Kidney epithelial cell (primary cell): ENCODE measurements at regions not wholly inside any gene's neighbourhood (a gene's known extent, or its start where the extent isn't known, plus 50 kb on each side); places are given as distances from the start of the nearest gene placed in this dataset.

Source experiments
- DNase-seq: peaks from one replicate; pipeline ENCODE4 v3.0.0-alpha.2; 2010; ENCODE audit warnings: low read depth
- H3K27me3 ChIP-seq: 2 replicates; pipeline ENCODE4 v1.6.0; 2011; ENCODE audit warnings: low read length; ENCODE audit not compliant: control insufficient read depth, insufficient read depth
- H3K36me3 ChIP-seq: 2 replicates; pipeline ENCODE4 v1.5.1; 2011; ENCODE audit warnings: low read length; ENCODE audit not compliant: control insufficient read depth, insufficient read depth
- H3K4me3 ChIP-seq: 2 replicates; pipeline ENCODE4 v1.5.1; 2011; ENCODE audit warnings: low read depth, mild to moderate bottlenecking, control low read depth, low read length
- TF ChIP-seq, protein P1 (sequence below): IDR thresholded peaks from 2 replicates; pipeline ENCODE4 v1.5.1; 2011; ENCODE audit warnings: mild to moderate bottlenecking, moderate library complexity, low read length, control low read depth, inconsistent platforms; ENCODE audit not compliant: insufficient read depth, poor library complexity, severe bottlenecking

DNA sequence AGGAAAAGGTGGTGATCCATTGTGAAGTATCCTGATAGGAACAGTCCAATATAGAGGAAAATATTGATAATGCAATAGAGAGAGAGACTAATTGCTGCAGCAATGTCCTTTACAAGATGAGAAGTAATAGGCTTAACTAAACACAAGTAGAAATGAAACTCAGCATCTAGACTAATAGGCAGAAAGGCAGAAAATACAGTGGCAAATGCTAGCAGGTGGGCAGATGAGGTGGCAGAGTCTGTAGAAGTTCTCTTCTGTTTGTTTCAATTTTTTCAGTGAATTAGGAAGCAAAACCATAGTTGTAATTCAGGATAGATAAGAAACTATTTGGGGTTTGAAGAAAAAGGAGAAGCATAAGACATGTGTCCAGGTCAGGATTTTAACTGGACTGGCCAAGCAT is 236.7 kb upstream of the HS3ST5 start:
- no peaks in the 10 kb centered on the region for H3K27me3 ChIP-seq
- TF ChIP-seq, protein P1, sequence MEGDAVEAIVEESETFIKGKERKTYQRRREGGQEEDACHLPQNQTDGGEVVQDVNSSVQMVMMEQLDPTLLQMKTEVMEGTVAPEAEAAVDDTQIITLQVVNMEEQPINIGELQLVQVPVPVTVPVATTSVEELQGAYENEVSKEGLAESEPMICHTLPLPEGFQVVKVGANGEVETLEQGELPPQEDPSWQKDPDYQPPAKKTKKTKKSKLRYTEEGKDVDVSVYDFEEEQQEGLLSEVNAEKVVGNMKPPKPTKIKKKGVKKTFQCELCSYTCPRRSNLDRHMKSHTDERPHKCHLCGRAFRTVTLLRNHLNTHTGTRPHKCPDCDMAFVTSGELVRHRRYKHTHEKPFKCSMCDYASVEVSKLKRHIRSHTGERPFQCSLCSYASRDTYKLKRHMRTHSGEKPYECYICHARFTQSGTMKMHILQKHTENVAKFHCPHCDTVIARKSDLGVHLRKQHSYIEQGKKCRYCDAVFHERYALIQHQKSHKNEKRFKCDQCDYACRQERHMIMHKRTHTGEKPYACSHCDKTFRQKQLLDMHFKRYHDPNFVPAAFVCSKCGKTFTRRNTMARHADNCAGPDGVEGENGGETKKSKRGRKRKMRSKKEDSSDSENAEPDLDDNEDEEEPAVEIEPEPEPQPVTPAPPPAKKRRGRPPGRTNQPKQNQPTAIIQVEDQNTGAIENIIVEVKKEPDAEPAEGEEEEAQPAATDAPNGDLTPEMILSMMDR = no peak
- no peak for DNase-seq
- no peaks in the 10 kb centered on the region for H3K36me3 ChIP-seq
- no peak overlapping the region for H3K4me3 ChIP-seq

- H3K27me3 ChIP-seq = no peaks in the 10 kb centered on the region
- no peak for DNase-seq
- no peak overlapping the region for H3K4me3 ChIP-seq
- TF ChIP-seq, protein P1 = no peak
- H3K36me3 ChIP-seq = no peaks in the 10 kb centered on the region
These were observed 234.3 kb upstream of the HS3ST5 start for GRCh38 chr6:114577109-114577508.

- Histone ChIP-seq H3K4me3 (no peak overlapping the region), H3K27me3 (no peaks in the 10 kb centered on the region), H3K36me3 (no peaks in the 10 kb centered on the region)
- no peak for DNase-seq
- TF ChIP-seq, protein P1 = no peak
These were observed 233.5 kb upstream of the HS3ST5 start for GRCh38 chr6:114576330-114576729.

GRCh38 chr6:114569669-114570068 is 226.8 kb upstream of the HS3ST5 start:
- no peak overlapping the region for H3K4me3 ChIP-seq
- TF ChIP-seq, protein P1 = no peak

GRCh38 chr6:114564302-114564933 is 221.6 kb upstream of the HS3ST5 start:
- H3K36me3 ChIP-seq = no peaks in the 10 kb centered on the region
- H3K4me3 ChIP-seq = no peak overlapping the region
- DNase-seq = no peak
- H3K27me3 ChIP-seq = no peaks in the 10 kb centered on the region
- TF ChIP-seq, protein P1 = no peak

More at GRCh38 chr6:114569669-114570068, 226.8 kb upstream of the HS3ST5 start:
- Histone ChIP-seq H3K27me3 (no peaks in the 10 kb centered on the region), H3K36me3 (no peaks in the 10 kb centered on the region)
- no peak for DNase-seq

DNA sequence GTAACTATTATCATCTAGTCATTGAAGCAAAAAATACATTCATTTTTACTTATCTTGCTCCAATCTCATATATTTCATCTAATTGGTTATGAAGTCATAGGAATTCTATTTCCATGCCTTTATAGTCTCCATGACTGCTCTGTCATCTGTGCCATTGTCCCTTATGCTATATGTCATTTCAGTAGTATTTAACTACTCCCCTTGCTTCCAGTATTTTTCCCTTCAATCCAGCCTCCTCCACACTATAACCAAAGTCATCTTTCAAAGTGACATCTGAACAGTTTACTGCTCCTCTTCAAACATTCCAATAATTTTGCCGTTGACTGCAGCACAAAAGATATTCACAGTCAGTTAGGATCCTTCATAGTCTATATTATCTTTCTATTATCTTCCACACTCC is 216.6 kb upstream of the HS3ST5 start:
- DNase-seq = no peak
- TF ChIP-seq, protein P1 = no peak
- Histone ChIP-seq H3K36me3 (no peaks in the 10 kb centered on the region), H3K27me3 (no peaks in the 10 kb centered on the region), H3K4me3 (no peak overlapping the region)
